HAP-1 (cell line): ENCODE measurements at regions not wholly inside any gene's neighbourhood (a gene's known extent, or its start where the extent isn't known, plus 50 kb on each side); places are given as distances from the start of the nearest gene placed in this dataset.
"Not testable (repeated sequence)": the region's sequence is repeated elsewhere in the genome, so short reads cannot be mapped to it uniquely, and the experiment has no call there.

Source experiments
- DNase-seq, 2 experiments: peaks; one replicate each; pipeline ENCODE4 v3.0.0-alpha.2; 2016 to 2020; ENCODE audit warnings: low spot score in 2 of 2
- H3K27me3 ChIP-seq: fragments of 250-450 bp; sonication (Bioruptor Pico); 2 replicates; pipeline ENCODE4 v1.5.1; 2020; ENCODE audit warnings: low read depth, mild to moderate bottlenecking, moderate library complexity
- H3K36me3 ChIP-seq: fragments of 250-450 bp; sonication (Bioruptor Pico); replicated peaks from 2 replicates; pipeline ENCODE4 v1.5.1; 2020; ENCODE audit warnings: mild to moderate bottlenecking
- H3K4me1 ChIP-seq: fragments of 250-450 bp; sonication (Bioruptor Pico); 2 replicates; pipeline ENCODE4 v1.5.1; 2020; ENCODE audit warnings: mild to moderate bottlenecking
- H3K4me3 ChIP-seq: fragments of 250-450 bp; sonication (Bioruptor Pico); 2 replicates; pipeline ENCODE4 v1.5.1; 2020; ENCODE audit warnings: mild to moderate bottlenecking, moderate library complexity
- H3K9me3 ChIP-seq: fragments of 250-450 bp; sonication (Bioruptor Pico); 2 replicates; pipeline ENCODE4 v1.5.1; 2020; ENCODE audit warnings: mild to moderate bottlenecking, moderate library complexity
- in situ Hi-C: fragments of 300-500 bp; cut with MboI; formaldehyde crosslinking; loops from 3 replicates; pipeline ENCODE4 v1.14.3; 2020; ENCODE audit warnings: low sequenced_read_pairs, inconsistent platforms, mixed read lengths

DNA sequence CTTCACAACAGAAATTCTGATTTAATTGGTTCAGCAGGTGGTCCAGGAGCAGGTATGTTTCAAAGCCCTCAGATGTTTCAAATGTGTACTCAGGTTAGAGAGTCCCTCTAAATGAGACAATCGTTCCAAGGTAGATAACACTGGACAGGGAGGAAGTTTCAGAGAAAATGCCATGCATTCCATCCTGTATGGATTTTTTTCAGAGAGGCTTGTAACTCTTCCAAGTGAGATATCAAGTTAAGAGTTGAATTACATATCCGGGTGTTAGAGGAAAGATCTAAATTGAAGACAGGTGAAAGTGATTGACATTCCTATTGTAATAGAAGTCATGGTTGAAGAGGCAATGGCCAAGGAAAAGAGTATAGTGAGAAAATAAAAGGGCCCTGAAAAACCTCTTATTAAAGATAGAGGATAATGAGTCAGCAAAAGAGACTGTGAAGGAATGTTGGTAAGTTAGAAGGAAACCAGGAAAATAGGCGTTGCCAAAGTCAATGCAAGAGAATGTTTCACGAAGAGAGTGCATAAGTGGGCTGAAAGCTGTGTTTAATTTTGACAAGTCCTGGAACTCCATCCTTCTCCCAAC is 105.8 kb downstream of the BMP4 start:
- Histone ChIP-seq H3K4me1 (no peaks in the 10 kb centered on the region), H3K36me3 (no peaks in the 10 kb centered on the region), H3K9me3 (no peaks in the 10 kb centered on the region), H3K27me3 (0 out of 2 replicates have a peak, but pooled peaks cover 2% of the 10 kb centered on the region), H3K4me3 (no peak overlapping the region)
- in situ Hi-C loops = no loop called here
- no peak for DNase-seq

- Histone ChIP-seq H3K27me3 (0 out of 2 replicates have a peak, but pooled peaks cover 2% of the 10 kb centered on the region), H3K9me3 (no peaks in the 10 kb centered on the region), H3K4me3 (no peak overlapping the region), H3K4me1 (no peaks in the 10 kb centered on the region), H3K36me3 (no peaks in the 10 kb centered on the region)
- in situ Hi-C loops = no loop called here
- no peak for DNase-seq
Measured at GRCh38 chr14:53849549-53849948, 107.1 kb downstream of the BMP4 start.

GRCh38 chr14:53848854-53849253 is 107.8 kb downstream of the BMP4 start:
- Histone ChIP-seq H3K4me1 (no peaks in the 10 kb centered on the region), H3K9me3 (no peaks in the 10 kb centered on the region), H3K36me3 (no peaks in the 10 kb centered on the region), H3K27me3 (0 out of 2 replicates have a peak, but pooled peaks cover 2% of the 10 kb centered on the region), H3K4me3 (no peak overlapping the region)
- in situ Hi-C loops = no loop called here
- no peak for DNase-seq

DNA sequence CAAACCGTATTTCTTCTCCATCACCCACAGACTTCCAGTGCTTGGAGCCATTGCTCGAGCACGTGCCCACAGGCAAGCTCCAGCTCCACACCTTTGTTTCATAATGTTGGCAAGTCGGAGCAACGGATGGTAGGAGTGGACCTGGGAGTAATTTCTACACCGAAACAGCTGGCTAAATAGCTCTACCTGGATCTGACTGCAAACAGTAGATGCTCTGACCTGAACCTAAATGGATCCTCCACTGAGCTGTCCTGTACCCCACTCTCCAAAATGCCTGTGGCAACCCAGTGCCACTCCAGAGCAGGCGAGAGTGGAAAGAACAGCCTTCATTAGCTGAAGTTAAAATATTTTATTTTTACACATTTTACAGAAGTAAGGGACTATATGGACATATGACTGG is 108.7 kb downstream of the BMP4 start:
- no peak for DNase-seq
- Histone ChIP-seq H3K4me3 (no peak overlapping the region), H3K9me3 (no peaks in the 10 kb centered on the region), H3K4me1 (no peaks in the 10 kb centered on the region), H3K27me3 (0 out of 2 replicates have a peak, but pooled peaks cover 2% of the 10 kb centered on the region), H3K36me3 (no peaks in the 10 kb centered on the region)
- in situ Hi-C loops = no loop called here

- in situ Hi-C loops = no loop called here
- no peaks in the 10 kb centered on the region for H3K36me3 ChIP-seq
- H3K9me3 ChIP-seq = no peaks in the 10 kb centered on the region
- no peak overlapping the region for H3K4me3 ChIP-seq
- no peak for DNase-seq
- H3K4me1 ChIP-seq = no peaks in the 10 kb centered on the region
- H3K27me3 ChIP-seq = 0 out of 2 replicates have a peak, but pooled peaks cover 2% of the 10 kb centered on the region
Measured at GRCh38 chr14:53847057-53847456, 109.6 kb downstream of the BMP4 start.

DNA sequence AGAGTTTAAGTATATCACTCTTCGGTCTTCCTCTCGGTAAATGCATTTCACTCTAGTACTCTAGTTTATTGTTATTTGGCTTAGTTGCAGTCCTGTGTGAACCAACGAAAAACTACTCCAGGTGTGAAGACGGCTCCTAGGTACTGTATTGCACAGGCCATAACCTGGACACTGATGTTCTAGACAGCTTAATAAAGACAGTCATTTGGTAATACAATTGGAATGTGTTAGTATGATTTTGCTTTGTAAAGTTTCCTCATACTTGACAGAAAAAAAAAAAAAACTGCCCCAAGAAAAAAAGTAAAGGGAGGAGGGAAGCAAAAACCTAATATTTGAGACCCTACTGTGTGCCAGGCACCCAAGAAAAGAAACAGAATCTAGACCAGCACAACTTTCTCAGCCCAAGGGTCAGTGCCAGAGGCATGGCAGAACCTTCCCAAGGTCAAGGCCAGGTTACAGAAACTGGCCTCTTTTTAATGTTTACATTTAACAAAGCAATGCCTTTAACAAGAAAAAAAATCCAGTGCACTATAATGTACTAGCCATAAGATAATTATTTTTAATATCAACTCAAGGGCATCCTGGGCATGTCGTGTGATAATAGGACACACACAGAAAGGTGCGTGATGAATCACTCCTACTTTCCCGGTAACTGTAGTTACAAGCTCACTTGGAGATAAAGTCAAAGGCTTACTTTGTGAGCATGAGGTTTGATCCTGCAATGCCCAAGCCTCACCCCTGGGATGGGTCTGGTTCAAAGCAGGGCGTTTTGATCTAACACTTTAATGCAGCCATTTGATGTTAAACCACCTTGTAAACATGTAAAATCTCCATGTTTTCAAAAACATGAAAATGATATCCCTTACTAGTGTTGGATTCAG is 110.6 kb downstream of the BMP4 start:
- in situ Hi-C loops = no loop called here
- Histone ChIP-seq H3K27me3 (no peaks in the 10 kb centered on the region), H3K9me3 (no peaks in the 10 kb centered on the region), H3K4me1 (no peaks in the 10 kb centered on the region), H3K4me3 (no peak overlapping the region), H3K36me3 (no peaks in the 10 kb centered on the region)
- no peak for DNase-seq

- Histone ChIP-seq H3K9me3 (no peaks in the 10 kb centered on the region), H3K27me3 (no peaks in the 10 kb centered on the region), H3K4me1 (no peaks in the 10 kb centered on the region), H3K4me3 (no peak overlapping the region), H3K36me3 (no peaks in the 10 kb centered on the region)
- no peak for DNase-seq
- in situ Hi-C loops = no loop called here
Measured at GRCh38 chr14:53842938-53843337, 113.7 kb downstream of the BMP4 start.

GRCh38 chr14:53841109-53842099 is 115.2 kb downstream of the BMP4 start:
- in situ Hi-C loops = no loop called here
- no peaks in the 10 kb centered on the region for H3K9me3 ChIP-seq

DNA sequence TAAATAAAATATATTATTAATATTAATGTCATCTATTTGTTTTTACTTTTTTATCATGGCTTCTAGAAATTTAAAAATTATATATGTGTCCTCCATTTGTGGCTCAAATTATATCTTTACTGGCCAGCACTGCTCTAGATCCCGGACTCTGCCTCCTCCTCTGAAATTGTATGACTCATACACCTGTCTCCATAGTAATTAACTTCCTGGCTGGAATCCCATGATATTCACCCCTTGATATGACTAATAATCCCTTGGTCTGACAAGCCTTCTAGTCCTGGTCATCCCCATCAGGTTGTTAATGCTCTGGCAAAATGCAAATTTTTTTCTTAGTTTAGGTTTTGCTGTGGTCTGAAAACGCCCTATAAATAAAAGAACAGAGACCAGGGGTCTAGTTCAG is 116.2 kb downstream of the BMP4 start:
- Histone ChIP-seq H3K4me3 (no peak overlapping the region), H3K4me1 (no peaks in the 10 kb centered on the region), H3K27me3 (no peaks in the 10 kb centered on the region), H3K36me3 (no peaks in the 10 kb centered on the region), H3K9me3 (no peaks in the 10 kb centered on the region)
- DNase-seq = no peak
- in situ Hi-C loops = no loop called here

More at GRCh38 chr14:53841109-53842099, 115.2 kb downstream of the BMP4 start:
- Histone ChIP-seq H3K4me3 (no peak overlapping the region), H3K4me1 (no peaks in the 10 kb centered on the region), H3K27me3 (no peaks in the 10 kb centered on the region), H3K36me3 (no peaks in the 10 kb centered on the region)
- DNase-seq = no peak

GRCh38 chr14:53838374-53838773 is 118.3 kb downstream of the BMP4 start:
- no peak for DNase-seq
- no peaks in the 10 kb centered on the region for H3K9me3 ChIP-seq
- no peaks in the 10 kb centered on the region for H3K27me3 ChIP-seq
- no peaks in the 10 kb centered on the region for H3K36me3 ChIP-seq
- H3K4me1 ChIP-seq = no peaks in the 10 kb centered on the region
- no peak overlapping the region for H3K4me3 ChIP-seq
- in situ Hi-C loops = no loop called here

DNA sequence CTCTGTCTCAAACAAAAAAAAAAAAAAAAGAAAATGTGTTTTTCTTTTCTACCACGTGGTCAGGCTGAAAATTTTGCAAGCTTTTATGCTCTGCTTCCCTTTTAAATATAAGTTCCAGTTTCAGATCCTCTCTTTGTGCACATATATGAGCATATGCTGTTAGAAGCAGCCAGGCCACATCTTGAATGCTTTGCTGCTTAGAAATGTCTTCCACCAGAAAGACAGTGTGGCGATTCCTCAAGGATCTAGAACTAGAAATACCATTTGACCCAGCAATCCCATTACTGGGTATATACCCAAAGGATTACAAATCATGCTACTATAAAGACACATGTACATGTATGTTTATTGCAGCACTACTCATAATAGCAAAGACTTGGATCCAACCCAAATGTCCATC is 119.0 kb downstream of the BMP4 start:
- H3K27me3 ChIP-seq, H3K36me3 ChIP-seq, H3K4me1 ChIP-seq, in situ Hi-C loops, H3K9me3 ChIP-seq, DNase-seq, H3K4me3 ChIP-seq: not testable (repeated sequence)

DNA sequence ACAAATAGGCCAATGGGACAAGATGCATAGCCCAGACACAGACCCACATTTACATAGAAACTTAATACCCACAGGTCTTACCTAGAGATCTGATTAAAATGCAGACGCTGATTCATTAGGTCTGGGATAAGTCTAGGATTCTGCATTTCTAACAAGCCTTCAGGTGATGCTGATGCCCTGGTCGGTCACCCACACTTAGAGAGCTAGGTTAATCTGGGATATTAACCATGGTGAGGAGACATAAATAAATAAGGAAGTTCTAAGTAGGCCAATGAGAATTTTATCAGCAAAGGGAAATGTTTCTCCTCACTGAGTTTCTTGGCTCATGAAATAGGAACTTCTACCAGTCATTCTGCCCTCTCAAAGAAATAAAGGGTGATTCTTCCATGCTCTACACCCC is 120.1 kb downstream of the BMP4 start:
- Histone ChIP-seq H3K4me3 (no peak overlapping the region), H3K27me3 (no peaks in the 10 kb centered on the region), H3K36me3 (no peaks in the 10 kb centered on the region), H3K4me1 (peaks cover 3% of the 10 kb centered on the region), H3K9me3 (no peaks in the 10 kb centered on the region)
- in situ Hi-C loops = no loop called here
- DNase-seq = no peak

- no peaks in the 10 kb centered on the region for H3K36me3 ChIP-seq
- in situ Hi-C loops = no loop called here
- H3K9me3 ChIP-seq = no peaks in the 10 kb centered on the region
- H3K4me3 ChIP-seq = no peak overlapping the region
- DNase-seq = no peak
- H3K4me1 ChIP-seq = peaks cover 5% of the 10 kb centered on the region
- no peaks in the 10 kb centered on the region for H3K27me3 ChIP-seq
Measured at GRCh38 chr14:53828820-53829219, 127.8 kb downstream of the BMP4 start.
